ENCODE measurements at regions not wholly inside any gene's neighbourhood (a gene's known extent, or its start where the extent isn't known, plus 50 kb on each side); places are given as distances from the start of the nearest gene placed in this dataset.

DNA sequence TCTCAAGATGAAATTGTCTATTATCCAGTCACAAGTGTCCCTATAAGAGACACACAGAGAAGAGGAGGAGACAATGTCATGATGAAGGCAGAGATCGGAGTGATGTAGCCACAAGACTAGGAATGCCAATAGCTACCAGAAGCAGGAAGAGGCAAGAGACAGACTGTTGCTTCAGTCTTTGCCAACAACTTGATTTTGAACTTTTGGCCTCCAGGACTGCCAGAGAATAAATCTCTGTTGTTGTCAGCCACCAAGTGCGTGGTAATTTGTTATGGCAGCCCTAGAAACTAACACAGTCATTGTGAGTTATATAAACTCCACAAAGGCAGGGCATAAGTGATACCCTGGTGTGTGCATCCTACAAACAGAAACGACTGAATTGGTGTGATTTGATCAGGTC, 517.0 kb downstream of the BTBD3 start:
- Histone ChIP-seq H3K4me1 (ENCODE audit: control insufficient read depth in 1 of 2, insufficient read depth in 2 of 2, low read length in 2 of 2) (no peaks in the 10 kb centered on the region), H3K27ac (ENCODE audit: low read depth in 1 of 2, low read length in 2 of 2) (no peak overlapping the region), H3K36me3 (replicated peaks in 1 of 2; ENCODE audit: control insufficient read depth in 1 of 2, insufficient read depth in 2 of 2, low read length in 2 of 2) (no peaks in the 10 kb centered on the region), H3K9ac (ENCODE audit: insufficient read depth, low read length, poor library complexity, severe bottlenecking) (no peak overlapping the region), H4K20me1 (ENCODE audit: insufficient read depth, low read length) (no peaks in the 10 kb centered on the region), H3K79me2 (ENCODE audit: insufficient read depth, low read length) (no peaks in the 10 kb centered on the region), H3K27me3 (ENCODE audit: control insufficient read depth in 2 of 2, insufficient read depth in 2 of 2, low read length in 2 of 2) (no peaks in the 10 kb centered on the region), H3K9me3 (replicated peaks in 1 of 2; ENCODE audit: control insufficient read depth in 1 of 2, insufficient read depth in 1 of 2, low read length in 2 of 2) (peaks cover 0 to 4% of the 10 kb centered on the region in 2 donors), H3K4me2 (replicated peaks; ENCODE audit: extremely low read depth, low read length, poor library complexity, severe bottlenecking) (no peak overlapping the region), H2AFZ (ENCODE audit: insufficient read depth, low read depth, low read length, poor library complexity, severe bottlenecking) (no peak overlapping the region), H3K4me3 (replicated peaks in 1 of 3; ENCODE audit: low read depth in 2 of 3, low read length in 3 of 3) (no peak overlapping the region)
- Mint-ChIP-seq H3K4me1 (no peaks in the 10 kb centered on the region), H3K4me3 (no peak overlapping the region), H3K36me3 (no peaks in the 10 kb centered on the region), H3K27me3 (ENCODE audit: low read depth in 3 of 3) (no peaks in the 10 kb centered on the region), H3K27ac (no peak overlapping the region), H3K9me3 (peaks cover 2 to 14% (median 5%) of the 10 kb centered on the region in 7 donors)
- TF ChIP-seq, protein P1, sequence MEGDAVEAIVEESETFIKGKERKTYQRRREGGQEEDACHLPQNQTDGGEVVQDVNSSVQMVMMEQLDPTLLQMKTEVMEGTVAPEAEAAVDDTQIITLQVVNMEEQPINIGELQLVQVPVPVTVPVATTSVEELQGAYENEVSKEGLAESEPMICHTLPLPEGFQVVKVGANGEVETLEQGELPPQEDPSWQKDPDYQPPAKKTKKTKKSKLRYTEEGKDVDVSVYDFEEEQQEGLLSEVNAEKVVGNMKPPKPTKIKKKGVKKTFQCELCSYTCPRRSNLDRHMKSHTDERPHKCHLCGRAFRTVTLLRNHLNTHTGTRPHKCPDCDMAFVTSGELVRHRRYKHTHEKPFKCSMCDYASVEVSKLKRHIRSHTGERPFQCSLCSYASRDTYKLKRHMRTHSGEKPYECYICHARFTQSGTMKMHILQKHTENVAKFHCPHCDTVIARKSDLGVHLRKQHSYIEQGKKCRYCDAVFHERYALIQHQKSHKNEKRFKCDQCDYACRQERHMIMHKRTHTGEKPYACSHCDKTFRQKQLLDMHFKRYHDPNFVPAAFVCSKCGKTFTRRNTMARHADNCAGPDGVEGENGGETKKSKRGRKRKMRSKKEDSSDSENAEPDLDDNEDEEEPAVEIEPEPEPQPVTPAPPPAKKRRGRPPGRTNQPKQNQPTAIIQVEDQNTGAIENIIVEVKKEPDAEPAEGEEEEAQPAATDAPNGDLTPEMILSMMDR (IDR thresholded peaks at IDR 0.05), result no peak
- intact Hi-C loops (cut with micrococcal nuclease), result no loop called here
- WGBS (ENCODE audit: insufficient coverage), result 100% methylated on average over 1 of the region's 3 CpGs
- DNase-seq, result no peak

DNA sequence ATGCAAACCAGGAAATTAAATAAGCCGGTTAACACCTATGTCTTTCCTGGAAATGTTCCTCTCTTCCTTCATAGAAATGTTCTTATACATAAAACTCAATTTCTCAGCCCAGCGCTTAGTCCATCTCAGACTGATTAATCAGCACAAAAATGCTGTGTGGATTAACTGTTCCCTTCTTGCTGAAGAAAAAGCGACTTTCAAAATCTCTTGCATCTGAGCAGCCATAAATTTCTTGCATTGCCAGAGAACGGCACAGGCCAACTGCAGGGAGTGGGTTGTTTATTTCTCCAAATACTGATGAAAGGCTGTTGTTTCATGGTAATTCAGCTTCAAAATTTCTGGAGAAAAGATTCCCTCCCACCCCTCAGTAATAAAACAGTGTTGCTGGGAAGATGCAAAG, 517.6 kb downstream of the BTBD3 start:
- Mint-ChIP-seq H3K4me3 (no peak overlapping the region), H3K27me3 (ENCODE audit: low read depth in 3 of 3) (no peaks in the 10 kb centered on the region), H3K36me3 (no peaks in the 10 kb centered on the region), H3K4me1 (no peaks in the 10 kb centered on the region), H3K27ac (no peak overlapping the region), H3K9me3 (peaks cover 2 to 14% (median 5%) of the 10 kb centered on the region in 7 donors)
- H3K4me1 ChIP-seq (ENCODE audit: control insufficient read depth in 1 of 2, insufficient read depth in 2 of 2, low read length in 2 of 2), result no peaks in the 10 kb centered on the region
- no peaks in the 10 kb centered on the region for H3K79me2 ChIP-seq (ENCODE audit: insufficient read depth, low read length)
- peaks cover 0 to 4% of the 10 kb centered on the region in 2 donors for H3K9me3 ChIP-seq (replicated peaks in 1 of 2; ENCODE audit: control insufficient read depth in 1 of 2, insufficient read depth in 1 of 2, low read length in 2 of 2)
- no peak overlapping the region for H3K9ac ChIP-seq (ENCODE audit: insufficient read depth, low read length, poor library complexity, severe bottlenecking)
- H4K20me1 ChIP-seq (ENCODE audit: insufficient read depth, low read length), result no peaks in the 10 kb centered on the region
- no peak for DNase-seq
- WGBS (ENCODE audit: insufficient coverage), result 100% methylated on average over 1 of the region's 4 CpGs
- TF ChIP-seq, protein P1 (IDR thresholded peaks at IDR 0.05), result no peak
- H3K36me3 ChIP-seq (replicated peaks in 1 of 2; ENCODE audit: control insufficient read depth in 1 of 2, insufficient read depth in 2 of 2, low read length in 2 of 2), result no peaks in the 10 kb centered on the region
- H3K27me3 ChIP-seq (ENCODE audit: control insufficient read depth in 2 of 2, insufficient read depth in 2 of 2, low read length in 2 of 2), result no peaks in the 10 kb centered on the region
- no peak overlapping the region for H3K27ac ChIP-seq (ENCODE audit: low read depth in 1 of 2, low read length in 2 of 2)
- no peak overlapping the region for H3K4me3 ChIP-seq (replicated peaks in 1 of 3; ENCODE audit: low read depth in 2 of 3, low read length in 3 of 3)
- H2AFZ ChIP-seq (ENCODE audit: insufficient read depth, low read depth, low read length, poor library complexity, severe bottlenecking), result no peak overlapping the region
- intact Hi-C loops (cut with micrococcal nuclease), result no loop called here
- no peak overlapping the region for H3K4me2 ChIP-seq (replicated peaks; ENCODE audit: extremely low read depth, low read length, poor library complexity, severe bottlenecking)

All from CD14-positive monocyte (primary cell).